ENCODE measurements at regions not wholly inside any gene's neighbourhood (a gene's known extent, or its start where the extent isn't known, plus 50 kb on each side); places are given as distances from the start of the nearest gene placed in this dataset.

DNA sequence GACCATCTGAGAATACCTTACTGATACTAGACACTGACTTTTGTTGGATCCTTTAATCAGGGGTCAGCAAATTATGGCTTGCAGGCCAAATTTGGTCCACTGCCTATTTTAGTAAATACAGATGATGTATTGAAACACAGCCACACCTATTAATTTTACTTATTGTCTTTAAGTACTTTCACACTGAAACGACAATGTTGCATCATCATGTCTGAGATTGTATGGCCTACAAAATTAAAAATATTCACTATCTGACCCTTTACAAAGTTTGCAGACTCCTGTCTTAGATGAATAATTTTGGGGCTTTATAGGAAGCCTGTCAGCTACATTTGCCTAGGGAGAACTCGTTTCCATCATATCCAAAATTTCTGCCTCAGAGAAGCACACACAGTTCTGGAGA, 503.2 kb upstream of the TGFBR2 start:
- FAIRE-seq, result no peak
- dilution Hi-C loops (cut with MboI; ENCODE audit: extremely low pct_ligation_motif_present, low sequenced_read_pairs), result no loop called here
- no peak for DNase-seq (ENCODE audit: low read depth, low spot score)

DNA sequence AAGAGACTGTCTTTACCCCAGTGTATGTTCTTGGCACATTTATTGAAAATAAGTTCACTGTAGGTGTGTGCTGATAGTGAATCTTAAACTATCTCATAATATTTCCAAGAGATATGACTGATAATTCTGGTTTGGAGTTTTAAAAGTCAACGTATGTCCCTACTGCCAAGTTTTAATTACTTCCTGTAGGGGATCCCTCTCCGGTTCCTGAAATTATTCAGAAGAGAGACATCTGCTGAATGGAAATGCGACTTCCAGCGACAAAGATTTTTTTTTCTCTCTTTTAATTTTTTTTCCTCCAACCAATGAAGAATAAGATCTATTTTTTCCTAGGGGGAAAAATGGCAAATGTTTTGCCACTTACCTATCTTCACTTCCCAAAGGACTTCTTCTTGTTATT, 498.9 kb upstream of the TGFBR2 start:
- Histone ChIP-seq H2AFZ (ENCODE audit: control insufficient read depth, low read length) (no peak overlapping the region), H4K20me1 (ENCODE audit: control insufficient read depth, extremely low read depth, insufficient read depth, low read length) (no peaks in the 10 kb centered on the region), H3K79me2 (ENCODE audit: control insufficient read depth, insufficient read depth, low read length) (no peaks in the 10 kb centered on the region), H3K9ac (ENCODE audit: control insufficient read depth, extremely low read depth, insufficient read depth, low read length) (no peak overlapping the region), H3K4me2 (ENCODE audit: control insufficient read depth, extremely low read depth, insufficient read depth, low read depth, low read length) (no peak overlapping the region), H3K27ac (ENCODE audit: control insufficient read depth, insufficient read depth, low read length) (no peak overlapping the region), H3K9me1 (ENCODE audit: control insufficient read depth, extremely low read depth, insufficient read depth, low read length) (no peaks in the 10 kb centered on the region), H3K36me3 (ENCODE audit: control insufficient read depth in 2 of 2, extremely low read depth in 1 of 2, insufficient read depth in 2 of 2, low read length in 2 of 2) (no peaks in the 10 kb centered on the region), H3K27me3 (ENCODE audit: control insufficient read depth, extremely low read depth, insufficient read depth, low read length) (no peaks in the 10 kb centered on the region), H3K4me3 (ENCODE audit: control insufficient read depth in 2 of 3, extremely low read depth in 1 of 3, insufficient read depth in 2 of 3, low read depth in 1 of 3, low read length in 3 of 3) (no peak overlapping the region), H3K9me3 (ENCODE audit: control insufficient read depth, low read depth, low read length) (no peaks in the 10 kb centered on the region), H3K4me1 (ENCODE audit: control insufficient read depth, extremely low read depth, insufficient read depth, low read length) (no peaks in the 10 kb centered on the region)
- FAIRE-seq (no peak), DNase-seq (ENCODE audit: low read depth, low spot score) (no peak)
- dilution Hi-C loops (cut with MboI; ENCODE audit: extremely low pct_ligation_motif_present, low sequenced_read_pairs), result no loop called here
- TF ChIP-seq, protein P1, sequence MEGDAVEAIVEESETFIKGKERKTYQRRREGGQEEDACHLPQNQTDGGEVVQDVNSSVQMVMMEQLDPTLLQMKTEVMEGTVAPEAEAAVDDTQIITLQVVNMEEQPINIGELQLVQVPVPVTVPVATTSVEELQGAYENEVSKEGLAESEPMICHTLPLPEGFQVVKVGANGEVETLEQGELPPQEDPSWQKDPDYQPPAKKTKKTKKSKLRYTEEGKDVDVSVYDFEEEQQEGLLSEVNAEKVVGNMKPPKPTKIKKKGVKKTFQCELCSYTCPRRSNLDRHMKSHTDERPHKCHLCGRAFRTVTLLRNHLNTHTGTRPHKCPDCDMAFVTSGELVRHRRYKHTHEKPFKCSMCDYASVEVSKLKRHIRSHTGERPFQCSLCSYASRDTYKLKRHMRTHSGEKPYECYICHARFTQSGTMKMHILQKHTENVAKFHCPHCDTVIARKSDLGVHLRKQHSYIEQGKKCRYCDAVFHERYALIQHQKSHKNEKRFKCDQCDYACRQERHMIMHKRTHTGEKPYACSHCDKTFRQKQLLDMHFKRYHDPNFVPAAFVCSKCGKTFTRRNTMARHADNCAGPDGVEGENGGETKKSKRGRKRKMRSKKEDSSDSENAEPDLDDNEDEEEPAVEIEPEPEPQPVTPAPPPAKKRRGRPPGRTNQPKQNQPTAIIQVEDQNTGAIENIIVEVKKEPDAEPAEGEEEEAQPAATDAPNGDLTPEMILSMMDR (optimal IDR thresholded peaks at IDR 0.05 in 1 of 3, IDR thresholded peaks at IDR 0.05 in 1 of 3, conservative IDR thresholded peaks at IDR 0.05 in 1 of 3; ENCODE audit: extremely low read depth in 1 of 3, insufficient read depth in 2 of 3, low read length in 3 of 3), result no peak

More for the DNA sequence above, 503.2 kb upstream of the TGFBR2 start:
- Histone ChIP-seq H3K27ac (ENCODE audit: control insufficient read depth, insufficient read depth, low read length) (no peak overlapping the region), H3K9me1 (ENCODE audit: control insufficient read depth, extremely low read depth, insufficient read depth, low read length) (no peaks in the 10 kb centered on the region), H3K4me2 (ENCODE audit: control insufficient read depth, extremely low read depth, insufficient read depth, low read depth, low read length) (no peak overlapping the region), H2AFZ (ENCODE audit: control insufficient read depth, low read length) (no peak overlapping the region), H3K9me3 (ENCODE audit: control insufficient read depth, low read depth, low read length) (no peaks in the 10 kb centered on the region), H3K36me3 (ENCODE audit: control insufficient read depth in 2 of 2, extremely low read depth in 1 of 2, insufficient read depth in 2 of 2, low read length in 2 of 2) (no peaks in the 10 kb centered on the region), H3K4me1 (ENCODE audit: control insufficient read depth, extremely low read depth, insufficient read depth, low read length) (peaks cover 15% of the 10 kb centered on the region), H3K4me3 (ENCODE audit: control insufficient read depth in 2 of 3, extremely low read depth in 1 of 3, insufficient read depth in 2 of 3, low read depth in 1 of 3, low read length in 3 of 3) (no peak overlapping the region), H3K9ac (ENCODE audit: control insufficient read depth, extremely low read depth, insufficient read depth, low read length) (no peak overlapping the region), H3K79me2 (ENCODE audit: control insufficient read depth, insufficient read depth, low read length) (no peaks in the 10 kb centered on the region), H3K27me3 (ENCODE audit: control insufficient read depth, extremely low read depth, insufficient read depth, low read length) (no peaks in the 10 kb centered on the region), H4K20me1 (ENCODE audit: control insufficient read depth, extremely low read depth, insufficient read depth, low read length) (no peaks in the 10 kb centered on the region)
- no peak for TF ChIP-seq EZH2 (IDR thresholded peaks at IDR 0.05; ENCODE audit: low read length)
- TF ChIP-seq, protein P1 (optimal IDR thresholded peaks at IDR 0.05 in 1 of 3, IDR thresholded peaks at IDR 0.05 in 1 of 3, conservative IDR thresholded peaks at IDR 0.05 in 1 of 3; ENCODE audit: extremely low read depth in 1 of 3, insufficient read depth in 2 of 3, low read length in 3 of 3), result no peak
